Mammary epithelial cell (primary cell): ENCODE measurements at regions not wholly inside any gene's neighbourhood (a gene's known extent, or its start where the extent isn't known, plus 50 kb on each side); places are given as distances from the start of the nearest gene placed in this dataset.
"Not testable (repeated sequence)": the region's sequence is repeated elsewhere in the genome, so short reads cannot be mapped to it uniquely, and the experiment has no call there.

Experiments
- EZH2 ChIP-seq: IDR thresholded peaks from 2 replicates; pipeline ENCODE4 v1.6.1; 2012; ENCODE audit warnings: low read length, inconsistent platforms, borderline replicate concordance
- TF ChIP-seq, protein P1 (sequence below), 2 donors: IDR thresholded peaks in 1 of 2; conservative IDR thresholded peaks in 1 of 2; 2 replicates each; pipeline ENCODE4 v1.5.1; 2011 to 2012; ENCODE audit warnings: inconsistent platforms in 2 of 2, low read length in 2 of 2, mild to moderate bottlenecking in 2 of 2, control low read depth in 1 of 2, low read depth in 1 of 2; ENCODE audit not compliant: insufficient read depth in 1 of 2; ENCODE audit errors: extremely low read depth in 1 of 2

DNA sequence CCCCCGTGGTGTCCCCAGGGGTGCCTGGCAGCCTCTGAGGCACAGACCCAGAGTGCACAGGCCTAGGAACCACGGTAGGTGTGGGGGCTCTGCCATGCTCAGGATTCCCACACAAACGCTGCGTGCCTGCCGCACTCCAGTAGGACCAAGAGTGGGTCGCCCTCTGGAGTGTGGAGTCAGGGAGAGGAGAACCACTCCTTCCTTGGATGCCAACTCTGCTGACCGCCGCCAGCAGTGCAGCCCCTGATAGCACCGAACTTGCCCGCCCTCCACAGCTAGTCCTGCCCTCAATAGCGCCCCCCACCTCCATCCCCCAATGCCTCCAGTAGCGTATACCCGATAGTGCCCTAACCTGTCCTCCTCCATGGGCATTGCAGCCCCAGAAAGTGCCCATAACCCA lies 402.0 kb downstream of the ZNF33B start:
- TF ChIP-seq, protein P1, sequence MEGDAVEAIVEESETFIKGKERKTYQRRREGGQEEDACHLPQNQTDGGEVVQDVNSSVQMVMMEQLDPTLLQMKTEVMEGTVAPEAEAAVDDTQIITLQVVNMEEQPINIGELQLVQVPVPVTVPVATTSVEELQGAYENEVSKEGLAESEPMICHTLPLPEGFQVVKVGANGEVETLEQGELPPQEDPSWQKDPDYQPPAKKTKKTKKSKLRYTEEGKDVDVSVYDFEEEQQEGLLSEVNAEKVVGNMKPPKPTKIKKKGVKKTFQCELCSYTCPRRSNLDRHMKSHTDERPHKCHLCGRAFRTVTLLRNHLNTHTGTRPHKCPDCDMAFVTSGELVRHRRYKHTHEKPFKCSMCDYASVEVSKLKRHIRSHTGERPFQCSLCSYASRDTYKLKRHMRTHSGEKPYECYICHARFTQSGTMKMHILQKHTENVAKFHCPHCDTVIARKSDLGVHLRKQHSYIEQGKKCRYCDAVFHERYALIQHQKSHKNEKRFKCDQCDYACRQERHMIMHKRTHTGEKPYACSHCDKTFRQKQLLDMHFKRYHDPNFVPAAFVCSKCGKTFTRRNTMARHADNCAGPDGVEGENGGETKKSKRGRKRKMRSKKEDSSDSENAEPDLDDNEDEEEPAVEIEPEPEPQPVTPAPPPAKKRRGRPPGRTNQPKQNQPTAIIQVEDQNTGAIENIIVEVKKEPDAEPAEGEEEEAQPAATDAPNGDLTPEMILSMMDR (conservative IDR thresholded peaks at IDR 0.05 in 1 of 2, IDR thresholded peaks at IDR 0.05 in 1 of 2; ENCODE audit: extremely low read depth in 1 of 2, insufficient read depth in 1 of 2, low read depth in 1 of 2, low read length in 2 of 2), result not testable (repeated sequence)
- not testable (repeated sequence) for TF ChIP-seq EZH2
